ENCODE measurements at regions not wholly inside any gene's neighbourhood (a gene's known extent, or its start where the extent isn't known, plus 50 kb on each side); places are given as distances from the start of the nearest gene placed in this dataset.
A peak's percentile ranks its signal among the peaks of the same experiment; 100 is the strongest.

- TF ChIP-seq DBP (CRISPR knock-in tag; IDR thresholded peaks at IDR 0.05; ENCODE audit: not compliant biosample characterization) (no peak), ZNF646 (CRISPR knock-in tag; IDR thresholded peaks at IDR 0.05) (no peak), ATF7-NPFF (CRISPR knock-in tag; IDR thresholded peaks at IDR 0.05; ENCODE audit: low read depth) (no peak), ZMAT5 (CRISPR knock-in tag; IDR thresholded peaks at IDR 0.05; ENCODE audit: borderline replicate concordance, low read depth) (no peak), TFE3 (CRISPR knock-in tag; IDR thresholded peaks at IDR 0.05) (no peak), NFE2L2 (IDR thresholded peaks at IDR 0.05; ENCODE audit: low read length) (no peak), IKZF4 (CRISPR knock-in tag; IDR thresholded peaks at IDR 0.05; ENCODE audit: borderline replicate concordance, low read depth, not compliant biosample characterization) (no peak), ZNF317 (CRISPR knock-in tag; IDR thresholded peaks at IDR 0.05) (0 out of 2 replicates have a peak, but pooled peaks have one; percentile 36), ZNF446 (CRISPR knock-in tag; IDR thresholded peaks at IDR 0.05) (no peak), MEF2D (CRISPR knock-in tag; IDR thresholded peaks at IDR 0.05) (no peak), WIZ (CRISPR knock-in tag; IDR thresholded peaks at IDR 0.05) (no peak), TFDP1 (CRISPR knock-in tag; IDR thresholded peaks at IDR 0.05; ENCODE audit: borderline replicate concordance) (peak; percentile 39; the same call in 1 of the 2 replicates), ZNF282 (IDR thresholded peaks at IDR 0.05; ENCODE audit: partially characterized antibody) (no peak), ZNF841 (CRISPR knock-in tag; IDR thresholded peaks at IDR 0.05; ENCODE audit: borderline replicate concordance) (no peak), ZFP1 (CRISPR knock-in tag; IDR thresholded peaks at IDR 0.05) (no peak), SOX13 (IDR thresholded peaks at IDR 0.05) (peak; percentile 32; the same call in 1 of the 2 replicates), SOX13 (CRISPR knock-in tag; conservative IDR thresholded peaks at IDR 0.05 in 1 of 2, IDR thresholded peaks at IDR 0.05 in 1 of 2) (peak in 1 of 2 experiments; percentile 21; a peak in 1 of 4 replicates), NR2F6 (IDR thresholded peaks at IDR 0.05) (peak; percentile 35), NR2F6 (CRISPR knock-in tag; IDR thresholded peaks at IDR 0.05) (peak; percentile 33; the same call in 1 of the 2 replicates), HDAC6 (IDR thresholded peaks at IDR 0.05; ENCODE audit: low read depth, low read length) (no peak)
Measured at GRCh38 chr10:75294866-75295701, 59.3 kb upstream of the COMTD1 start (continued).

Data from HepG2 (cell line).